HK-2 (cell line): ENCODE measurements at regions not wholly inside any gene's neighbourhood (a gene's known extent, or its start where the extent isn't known, plus 50 kb on each side); places are given as distances from the start of the nearest gene placed in this dataset.
A peak's percentile ranks its signal among the peaks of the same experiment; 100 is the strongest.
"Not testable (repeated sequence)": the region's sequence is repeated elsewhere in the genome, so short reads cannot be mapped to it uniquely, and the experiment has no call there.

ENCODE experiments used
- DNase-seq: peaks from one replicate; pipeline ENCODE4 v3.0.0-alpha.2; 2018; ENCODE audit not compliant: unreplicated experiment

DNA sequence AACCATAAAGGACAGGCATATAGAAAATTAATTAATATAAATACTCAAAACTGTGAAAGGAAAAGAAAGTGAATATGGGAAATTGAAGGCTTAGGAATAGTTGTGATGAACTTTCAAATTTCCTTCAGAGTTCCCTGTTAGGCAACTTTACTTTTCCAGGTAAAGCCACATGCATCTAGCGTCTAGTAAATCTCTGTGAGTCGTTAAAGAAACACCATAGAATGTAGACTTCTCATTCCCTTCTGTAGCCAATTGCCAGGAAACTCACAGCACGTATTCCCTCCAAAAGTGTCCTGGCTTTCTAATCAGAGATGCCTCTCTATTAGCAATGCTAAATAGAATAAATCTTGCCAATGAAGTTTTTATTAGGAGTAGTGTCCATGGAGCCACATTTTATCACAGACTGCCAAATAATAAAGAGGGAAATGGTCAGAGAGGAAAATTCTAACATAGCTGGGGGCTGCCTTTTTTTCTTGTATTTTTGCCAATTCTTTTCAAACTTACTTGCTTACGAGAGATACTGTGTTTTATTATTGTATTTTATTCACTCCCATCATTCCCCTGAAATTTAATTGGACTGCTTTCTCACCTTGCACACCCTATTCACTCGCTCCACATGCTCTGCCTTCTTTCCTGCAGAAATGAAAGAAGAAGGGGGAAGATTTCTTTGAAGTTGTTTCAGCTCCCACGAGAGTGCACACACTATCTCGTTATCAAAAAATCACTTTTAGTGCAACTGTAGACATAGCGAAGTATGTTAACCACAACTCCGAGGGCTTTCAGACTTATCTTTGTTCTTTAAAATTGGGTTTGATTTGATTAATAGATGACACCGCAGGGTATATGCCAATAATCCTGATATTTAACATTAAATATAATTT lies 439.0 kb downstream of the CSNK1G3 start:
- DNase-seq: no peak

DNA sequence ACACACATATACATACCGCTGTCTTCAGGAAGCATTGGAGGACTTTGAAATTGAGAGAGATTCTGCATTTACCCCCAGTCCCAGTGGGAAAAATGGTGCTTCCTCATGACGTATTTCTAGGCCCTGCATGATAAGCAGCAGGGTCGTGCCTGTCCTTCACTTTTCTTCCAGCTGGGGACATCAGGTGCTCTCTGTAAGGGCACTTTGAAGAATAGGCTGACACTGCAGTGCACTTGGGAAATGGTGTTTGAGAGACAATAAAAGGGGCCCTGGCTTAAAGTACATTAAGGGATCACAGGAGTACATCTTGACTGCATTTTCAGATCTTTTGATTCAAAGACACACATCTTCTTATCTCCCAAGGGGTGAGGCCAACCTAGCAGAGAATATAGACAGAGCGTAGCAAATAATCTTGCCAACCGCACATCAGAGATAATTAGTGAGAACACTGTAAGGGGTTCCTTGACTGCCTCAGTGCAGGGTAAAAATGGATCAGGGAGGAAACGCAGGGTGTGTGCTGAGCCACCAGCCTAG lies 437.9 kb downstream of the CSNK1G3 start:
- no peak for DNase-seq

DNA sequence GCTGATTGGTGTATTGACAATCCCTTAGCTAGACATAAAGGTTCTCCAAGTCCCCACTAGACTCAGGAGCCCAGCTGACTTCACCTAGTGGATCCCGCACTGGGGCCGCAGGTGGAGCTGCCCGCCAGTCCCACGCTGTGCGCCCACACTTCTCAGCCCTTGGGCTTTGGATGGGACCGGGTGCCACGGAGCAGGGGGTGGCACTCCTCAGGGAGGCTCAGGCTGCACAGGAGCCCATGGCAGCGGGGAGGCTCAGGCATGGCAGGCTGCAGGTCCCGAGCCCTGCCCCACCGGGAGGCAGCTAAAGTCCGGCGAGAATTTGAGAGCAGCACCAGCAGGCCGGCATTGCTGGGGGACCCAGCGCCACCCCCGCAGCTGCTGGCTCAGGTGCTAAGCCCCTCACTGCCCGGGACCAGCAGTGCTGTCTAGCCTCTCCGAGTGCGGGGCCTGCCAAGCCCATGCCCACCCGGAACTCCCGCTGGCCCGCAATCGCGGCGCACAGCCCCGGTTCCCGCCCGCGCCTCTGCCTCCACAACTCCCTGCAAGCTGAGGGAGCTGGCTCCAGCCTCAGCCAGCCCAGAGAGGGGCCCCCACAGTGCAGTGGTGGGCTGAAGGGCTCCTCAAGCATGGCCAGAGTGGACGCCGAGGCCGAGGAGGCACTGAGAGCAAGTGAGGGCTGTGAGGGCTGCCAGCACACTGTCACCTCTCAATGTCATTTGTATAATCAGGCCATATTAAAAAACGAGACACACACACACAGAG lies 437.2 kb downstream of the CSNK1G3 start:
- DNase-seq: no peak

DNA sequence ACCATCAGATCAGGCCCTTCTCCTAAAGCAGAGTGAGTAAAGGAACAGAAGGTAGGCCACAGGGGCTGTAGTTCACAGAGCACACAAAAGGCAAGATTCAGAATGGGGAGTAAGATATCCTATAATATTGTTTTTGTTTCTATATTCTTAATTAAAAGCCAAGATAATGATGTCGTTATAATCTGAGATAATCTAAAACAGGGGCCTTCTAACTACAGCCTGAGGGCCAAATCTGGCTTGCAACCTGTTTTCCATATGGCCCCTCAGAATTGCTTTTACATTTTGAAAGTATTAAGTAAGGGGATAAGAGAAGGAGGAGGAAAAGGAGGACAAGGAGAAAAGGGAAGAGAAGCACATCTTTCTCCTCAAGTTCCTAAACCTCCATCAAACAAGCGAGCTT lies 435.8 kb downstream of the CSNK1G3 start:
- DNase-seq: no peak

DNA sequence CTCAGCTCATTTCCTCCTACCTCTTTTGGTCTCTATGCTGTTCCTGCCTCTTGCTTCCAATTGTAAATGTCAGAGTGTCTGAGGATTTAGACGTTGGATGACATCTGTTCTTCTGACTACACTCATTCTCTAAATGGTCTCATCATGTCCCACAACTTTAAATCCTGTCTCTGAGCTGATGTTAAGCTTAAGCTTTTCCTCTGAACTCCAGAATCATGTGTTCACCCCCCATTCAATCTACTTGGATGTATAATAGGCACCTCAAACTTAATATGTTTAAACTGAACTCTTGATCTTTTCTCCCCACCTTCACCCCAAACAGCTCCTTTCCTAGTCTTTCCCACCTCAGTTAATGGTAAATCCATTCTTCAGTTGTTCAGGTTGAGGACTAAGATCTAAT lies 433.6 kb downstream of the CSNK1G3 start:
- DNase-seq: no peak

DNA sequence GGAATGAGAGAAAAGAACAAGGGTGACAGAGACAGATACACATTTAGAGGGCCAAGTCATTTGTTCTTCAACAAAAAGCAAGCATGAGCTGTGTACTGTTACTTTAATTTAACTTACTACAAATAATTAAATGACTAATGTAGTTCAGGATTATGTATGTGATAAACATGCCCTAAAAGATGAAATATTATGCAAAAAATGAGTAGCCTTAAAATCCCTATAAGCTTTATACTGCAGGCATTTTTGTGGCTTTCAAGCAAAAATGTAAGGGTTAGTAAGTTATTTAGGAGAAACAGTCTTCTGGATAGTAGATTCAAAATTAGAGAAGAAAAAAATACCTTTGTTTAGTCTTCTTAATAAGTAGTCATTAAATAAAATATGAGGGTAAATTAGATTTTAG lies 431.2 kb downstream of the CSNK1G3 start:
- no peak for DNase-seq

DNA sequence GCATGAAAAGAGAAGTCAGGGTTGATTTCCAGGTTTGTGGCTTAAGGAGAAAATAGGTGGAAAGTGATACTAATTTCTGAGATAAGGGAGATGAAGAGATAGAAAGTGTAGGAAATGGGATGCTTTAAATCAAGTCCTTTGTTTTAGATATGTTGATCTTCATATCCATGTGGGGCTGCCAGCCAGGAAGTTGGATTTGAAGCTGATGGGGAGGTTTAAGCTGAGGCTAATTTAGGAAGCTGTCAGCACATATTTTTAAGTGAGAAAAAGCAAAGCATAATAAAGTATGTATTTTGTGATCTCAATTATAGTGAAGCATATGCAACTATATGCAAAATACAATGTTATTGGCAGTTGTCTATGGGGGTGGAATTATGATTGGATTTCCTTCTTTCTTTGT lies 428.4 kb downstream of the CSNK1G3 start:
- DNase-seq: no peak

DNA sequence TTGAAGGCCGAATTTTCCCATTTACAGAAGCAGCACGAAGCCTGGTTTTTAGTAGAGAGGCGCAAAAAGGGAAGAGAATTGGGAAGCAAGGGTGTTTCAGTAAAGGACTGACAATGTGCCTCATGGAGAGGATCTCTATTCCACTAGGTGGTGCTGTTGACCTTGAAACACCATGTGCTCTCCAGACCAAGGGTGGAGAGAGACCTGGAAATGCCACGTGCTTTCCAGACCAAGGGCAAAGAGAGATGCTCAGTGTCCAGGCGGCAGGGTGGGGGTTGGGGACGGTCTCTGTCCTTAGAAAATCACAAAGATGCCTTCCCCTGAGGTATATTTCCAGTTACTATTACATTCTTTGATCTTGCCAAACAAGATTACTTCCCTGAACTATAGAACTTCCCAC lies 425.3 kb downstream of the CSNK1G3 start:
- DNase-seq: peak; percentile 4

DNA sequence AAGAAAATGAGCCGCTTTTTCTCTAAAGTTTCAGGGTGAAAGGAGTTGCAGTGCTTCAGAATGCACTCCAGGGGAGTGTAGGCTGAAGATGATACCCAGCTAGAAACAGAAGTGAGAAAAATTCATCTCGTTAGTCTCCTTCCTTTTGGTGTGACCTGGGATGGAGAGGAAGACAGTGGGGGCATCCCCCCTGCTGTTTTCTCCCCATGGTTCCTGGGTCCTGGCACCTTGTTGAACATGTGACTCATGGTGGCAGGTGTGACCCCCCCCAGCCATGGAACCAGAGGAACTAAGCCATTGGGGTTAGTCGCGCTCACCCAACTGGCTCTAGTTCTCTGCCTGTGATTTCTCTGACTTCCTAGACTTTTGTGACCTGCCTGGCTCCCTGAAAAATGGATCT lies 424.6 kb downstream of the CSNK1G3 start:
- no peak for DNase-seq

DNA sequence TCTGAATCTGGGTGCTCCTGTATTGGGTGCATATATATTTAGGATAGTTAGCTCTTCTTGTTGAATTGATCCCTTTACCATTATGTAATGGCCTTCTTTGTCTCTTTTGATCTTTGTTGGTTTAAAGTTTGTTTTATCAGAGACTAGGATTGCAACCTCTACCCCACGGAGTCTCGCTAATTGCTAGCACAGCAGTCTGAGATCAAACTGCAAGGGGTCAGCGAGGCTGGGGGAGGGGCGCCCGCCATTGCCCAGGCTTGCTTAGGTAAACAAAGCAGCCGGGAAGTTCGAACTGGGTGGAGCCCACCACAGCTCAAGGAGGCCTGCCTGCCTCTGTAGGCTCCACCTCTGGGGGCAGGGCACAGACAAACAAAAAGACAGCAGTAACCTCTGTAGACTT lies 421.8 kb downstream of the CSNK1G3 start:
- DNase-seq: not testable (repeated sequence)

DNA sequence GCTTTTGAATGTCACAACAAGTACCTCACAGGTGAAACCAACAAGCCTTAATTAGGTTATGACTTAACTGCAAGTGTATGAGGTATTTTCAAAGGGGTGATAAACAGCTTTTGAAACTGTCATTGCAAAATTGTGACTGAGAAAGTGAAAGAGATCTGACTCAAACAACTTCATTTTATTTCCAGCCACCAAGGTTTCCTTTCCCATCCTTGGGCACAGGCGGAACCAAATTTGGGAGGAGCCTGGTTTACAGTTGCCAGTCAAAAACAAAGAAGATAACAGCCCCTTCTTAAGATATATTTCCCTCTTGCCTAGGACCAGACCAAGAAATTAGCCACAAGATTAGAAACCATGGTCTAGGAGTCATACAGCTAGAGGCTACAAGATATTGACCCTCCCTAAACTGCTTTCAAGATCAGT lies 417.1 kb downstream of the CSNK1G3 start:
- DNase-seq: no peak

DNA sequence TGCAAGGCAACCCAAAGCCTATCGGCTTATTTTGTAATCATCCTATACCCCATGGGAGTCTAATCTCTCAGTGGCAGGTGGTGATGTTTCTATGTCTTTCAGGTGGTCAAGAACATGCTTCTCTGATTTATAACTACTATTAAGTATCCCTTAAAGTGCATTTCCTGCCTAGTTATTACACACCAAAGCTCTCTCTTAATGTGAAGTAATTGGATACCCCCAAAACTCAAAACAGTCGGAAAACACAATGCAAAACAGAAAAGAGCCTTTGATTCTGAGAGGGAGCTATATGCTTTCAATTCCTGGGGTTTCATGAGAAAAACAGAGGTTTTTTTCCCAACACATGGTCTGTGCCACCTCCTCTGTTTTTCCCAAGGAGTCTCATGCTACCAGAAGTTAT lies 416.4 kb downstream of the CSNK1G3 start:
- DNase-seq: no peak

DNA sequence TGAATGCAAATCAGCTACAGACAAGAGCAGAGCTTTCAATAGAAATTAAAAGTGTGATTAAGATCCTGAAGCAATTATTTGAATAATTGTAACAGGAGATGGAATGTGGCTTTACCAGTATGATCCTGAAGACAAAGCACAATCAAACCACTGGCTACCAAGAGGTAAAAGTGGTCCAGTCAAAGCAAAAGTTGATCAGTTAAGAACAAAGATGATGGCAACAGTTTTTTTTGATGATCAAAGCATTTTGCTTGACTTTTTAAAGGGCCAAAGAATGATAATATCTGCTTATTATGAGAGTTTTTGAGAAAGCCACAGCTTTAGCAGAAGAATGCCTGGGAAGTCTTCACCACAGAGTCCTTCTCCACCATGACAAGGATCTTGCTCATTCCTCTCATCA lies 409.2 kb downstream of the CSNK1G3 start:
- no peak for DNase-seq

DNA sequence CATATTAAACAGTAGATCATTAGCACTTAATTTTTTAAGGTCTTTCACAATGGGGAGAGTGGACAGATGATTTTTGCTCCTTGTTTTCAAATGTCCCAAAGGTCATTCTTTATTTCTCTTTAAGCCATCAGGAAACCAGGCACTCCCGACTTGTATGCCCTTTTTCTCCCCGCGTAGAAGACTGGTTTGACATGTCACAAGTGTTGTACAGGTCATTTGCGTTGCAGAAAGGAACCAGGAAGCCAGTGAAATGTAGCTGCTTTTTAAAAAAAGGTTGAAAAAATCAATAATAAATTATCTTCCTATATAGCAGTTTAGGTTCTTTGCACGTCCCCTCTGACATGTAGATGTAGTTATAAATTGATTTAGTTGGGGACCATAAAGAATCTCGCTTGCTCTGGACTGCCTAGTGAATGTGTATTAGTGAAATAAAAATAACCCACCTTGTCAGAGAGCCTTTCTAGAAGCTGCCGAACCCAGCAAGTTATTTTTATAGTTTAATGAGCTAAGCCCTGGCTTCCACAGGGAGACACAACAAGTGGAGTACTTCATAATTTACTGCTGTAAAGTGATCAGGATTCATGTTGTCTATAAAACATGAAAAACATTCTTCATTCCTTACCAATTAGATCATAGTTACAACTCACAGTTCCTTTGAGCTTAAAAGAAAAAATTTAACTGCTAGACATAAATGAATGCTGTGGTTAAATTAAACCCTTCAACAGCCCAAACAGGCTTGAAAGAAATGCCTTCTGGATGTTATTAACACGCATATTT lies 404.6 kb downstream of the CSNK1G3 start:
- peak; percentile 0 for DNase-seq

DNA sequence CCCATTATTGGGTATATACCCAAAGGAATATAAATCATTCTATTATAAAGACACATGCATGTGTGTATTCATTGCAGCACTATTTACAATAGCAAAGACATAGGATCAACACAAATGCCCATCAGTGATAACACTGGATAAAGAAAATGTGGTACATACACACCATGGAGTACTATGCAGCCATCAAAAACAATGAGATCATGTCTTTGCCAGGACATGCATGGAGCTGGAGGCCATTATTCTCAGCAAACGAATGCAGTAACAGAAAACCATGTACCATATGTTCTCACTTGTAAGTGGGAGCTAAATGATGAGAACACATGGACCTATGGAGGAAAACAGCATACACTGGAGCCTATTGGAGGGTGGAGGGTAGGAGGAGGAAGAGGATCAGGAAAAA lies 402.4 kb downstream of the CSNK1G3 start:
- DNase-seq: no peak

DNA sequence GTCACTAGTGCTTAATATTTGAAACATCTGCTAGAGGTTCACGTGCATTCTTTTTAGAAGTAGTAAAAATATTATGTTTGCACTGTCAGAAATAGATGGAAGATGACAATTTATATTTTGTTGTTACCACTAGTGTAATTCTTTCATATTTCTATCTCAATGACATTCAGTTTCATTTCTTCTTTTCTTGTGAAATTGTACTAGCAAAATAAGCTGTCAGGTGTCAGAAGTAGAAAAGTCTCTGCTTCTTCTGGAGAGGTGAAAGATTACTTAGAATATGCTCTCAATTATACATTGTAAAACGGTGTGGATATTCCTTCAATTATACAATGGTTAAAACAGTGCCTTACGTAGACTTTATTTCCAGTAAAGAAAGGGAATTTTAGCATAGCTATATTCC lies 395.4 kb downstream of the CSNK1G3 start:
- no peak for DNase-seq

DNA sequence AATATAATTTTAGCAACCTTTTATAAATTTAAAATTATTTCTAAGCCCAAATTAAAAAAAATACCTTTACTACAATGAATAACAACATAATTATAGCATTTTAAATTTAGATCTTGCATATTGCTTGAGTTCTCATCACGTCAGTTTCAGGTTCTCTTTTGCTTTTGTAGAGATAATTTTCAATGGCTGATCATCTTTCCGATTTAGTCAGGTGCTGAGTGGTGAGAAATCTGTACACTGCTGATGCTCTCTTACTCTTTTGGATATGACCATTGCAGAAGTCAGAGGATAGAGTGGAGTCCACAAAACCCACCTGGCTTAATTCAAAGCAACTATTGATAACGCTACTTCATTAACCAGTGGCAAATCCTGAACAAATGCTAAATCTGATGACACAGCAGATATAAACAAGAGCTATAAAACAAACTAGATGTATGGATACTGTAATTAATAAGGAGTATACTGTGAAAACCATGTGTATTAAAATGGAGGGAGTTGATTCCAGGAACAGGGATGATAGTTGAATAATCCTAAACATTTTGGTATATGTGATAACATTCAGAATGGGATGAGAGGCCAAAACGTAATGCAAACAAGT lies 394.8 kb downstream of the CSNK1G3 start:
- no peak for DNase-seq

DNA sequence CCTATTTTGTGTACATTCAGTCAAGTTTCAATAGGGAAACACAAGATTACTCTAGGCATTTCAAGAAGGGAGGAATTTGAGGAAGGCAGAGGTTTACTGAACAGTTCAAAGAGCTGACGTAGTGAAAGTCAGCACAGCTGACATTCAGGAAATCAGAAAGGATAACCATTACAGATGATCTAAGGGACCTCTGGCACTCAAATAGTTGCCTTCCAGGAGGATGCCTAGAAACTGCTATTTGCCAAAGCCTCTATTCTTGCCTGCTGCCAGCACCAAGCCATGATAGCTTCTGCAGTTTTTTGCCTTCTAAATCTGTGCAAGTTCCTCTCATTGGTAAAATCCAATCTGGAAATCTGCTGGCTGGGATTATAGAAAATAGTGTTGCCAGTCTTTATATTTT lies 373.1 kb downstream of the CSNK1G3 start:
- no peak for DNase-seq

DNA sequence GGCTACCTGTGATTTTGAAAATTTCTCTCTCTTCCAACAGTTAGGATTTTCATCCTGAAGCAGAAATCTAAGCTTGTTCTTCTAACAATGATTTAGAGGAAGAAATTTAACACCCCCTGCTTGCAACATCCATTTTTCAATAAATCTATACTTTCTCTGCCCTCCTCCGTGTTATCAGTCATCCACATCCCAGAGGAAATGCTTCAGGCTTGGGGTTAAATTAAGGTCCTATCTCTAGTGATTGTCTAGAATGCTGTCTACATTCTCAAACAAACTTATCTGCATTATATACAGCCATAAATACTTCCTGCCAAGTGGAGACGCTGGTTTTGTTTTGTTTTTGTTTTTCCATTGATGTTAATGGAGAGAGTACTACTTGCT lies 371.0 kb downstream of the CSNK1G3 start:
- no peak for DNase-seq

DNA sequence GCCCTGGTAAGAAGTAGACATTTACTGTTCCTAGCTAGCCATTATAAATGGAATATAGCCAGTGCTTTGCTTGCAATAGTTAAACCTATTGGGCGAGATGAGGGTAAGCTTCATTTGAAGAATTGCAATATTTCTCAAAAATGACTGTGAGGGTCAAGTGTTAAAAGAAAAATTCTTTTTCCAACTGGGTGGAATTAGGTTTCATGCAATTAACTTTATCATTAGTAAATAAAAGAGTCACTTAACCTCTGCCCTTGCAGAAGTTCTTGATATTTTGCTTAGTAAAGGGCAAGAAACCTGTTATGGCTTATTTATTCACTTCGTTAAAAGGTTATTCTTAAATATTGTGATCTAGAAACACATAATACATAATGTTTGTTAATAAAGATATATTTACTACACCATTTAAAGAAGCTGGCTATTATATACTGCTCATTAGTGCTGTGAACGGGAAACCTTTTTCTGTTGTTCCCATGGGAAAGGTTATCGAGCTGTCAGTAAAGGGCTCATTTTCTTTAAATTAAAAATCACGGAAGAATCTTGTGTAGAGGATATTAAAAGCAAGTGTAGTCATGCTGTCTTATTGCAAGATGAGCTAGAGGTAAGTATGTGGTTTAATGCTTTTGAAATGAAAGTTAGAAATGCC lies 370.5 kb downstream of the CSNK1G3 start:
- DNase-seq: no peak

DNA sequence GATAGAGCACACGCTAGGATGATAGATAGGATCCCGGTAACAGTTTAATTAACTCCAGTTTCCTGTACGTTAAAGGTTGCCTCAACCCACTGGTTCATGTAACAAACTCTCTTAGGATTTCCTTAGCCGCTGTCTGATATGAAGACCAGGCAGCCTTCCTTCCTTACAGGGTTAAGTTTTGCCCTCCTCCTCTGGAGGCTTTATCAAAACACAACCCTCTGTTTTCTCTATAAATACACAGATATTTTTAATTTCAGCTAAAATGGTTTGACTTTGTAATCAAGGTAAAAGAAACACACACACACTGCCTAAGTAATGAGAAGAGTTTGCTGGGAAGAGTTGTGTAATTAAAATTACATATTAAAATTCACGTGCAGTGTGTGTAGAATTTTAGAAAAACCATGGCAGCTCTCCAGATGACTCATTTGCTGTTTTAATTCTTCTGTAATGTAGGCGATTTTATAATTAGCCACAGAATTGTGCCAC lies 369.8 kb downstream of the CSNK1G3 start:
- no peak for DNase-seq
